NCI-H146 treated with DMSO at 0.1 percent for 48 hours (cell line): ENCODE measurements at regions not wholly inside any gene's neighbourhood (a gene's known extent, or its start where the extent isn't known, plus 50 kb on each side); places are given as distances from the start of the nearest gene placed in this dataset.

ENCODE experiments used
- DNase-seq: peaks from one replicate; lab custom pipeline; 2025; ENCODE audit not compliant: unreplicated experiment; lab: John Stamatoyannopoulos, UW

DNA sequence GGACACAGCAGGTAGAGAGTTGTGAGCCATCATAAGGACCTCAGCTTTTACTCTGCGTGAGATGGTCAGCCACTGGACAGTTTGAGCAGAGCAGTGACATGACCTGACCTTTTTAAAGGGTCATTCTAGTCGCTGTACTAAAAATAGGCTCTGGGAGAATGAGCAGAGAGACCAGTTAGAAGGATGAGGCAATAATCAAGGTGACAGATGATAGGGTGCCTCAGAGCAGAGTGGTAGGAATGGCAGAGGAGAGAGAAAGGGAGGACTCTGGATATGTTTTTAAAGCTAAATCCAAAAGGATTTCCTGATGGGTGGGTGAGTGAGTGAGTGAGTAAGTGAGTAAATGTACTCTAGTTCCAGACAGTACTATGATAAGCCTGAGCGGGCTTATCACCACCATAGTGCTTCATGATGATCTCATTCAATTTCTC lies 83.6 kb upstream of the ARHGAP5 start:
- no peak for DNase-seq

DNA sequence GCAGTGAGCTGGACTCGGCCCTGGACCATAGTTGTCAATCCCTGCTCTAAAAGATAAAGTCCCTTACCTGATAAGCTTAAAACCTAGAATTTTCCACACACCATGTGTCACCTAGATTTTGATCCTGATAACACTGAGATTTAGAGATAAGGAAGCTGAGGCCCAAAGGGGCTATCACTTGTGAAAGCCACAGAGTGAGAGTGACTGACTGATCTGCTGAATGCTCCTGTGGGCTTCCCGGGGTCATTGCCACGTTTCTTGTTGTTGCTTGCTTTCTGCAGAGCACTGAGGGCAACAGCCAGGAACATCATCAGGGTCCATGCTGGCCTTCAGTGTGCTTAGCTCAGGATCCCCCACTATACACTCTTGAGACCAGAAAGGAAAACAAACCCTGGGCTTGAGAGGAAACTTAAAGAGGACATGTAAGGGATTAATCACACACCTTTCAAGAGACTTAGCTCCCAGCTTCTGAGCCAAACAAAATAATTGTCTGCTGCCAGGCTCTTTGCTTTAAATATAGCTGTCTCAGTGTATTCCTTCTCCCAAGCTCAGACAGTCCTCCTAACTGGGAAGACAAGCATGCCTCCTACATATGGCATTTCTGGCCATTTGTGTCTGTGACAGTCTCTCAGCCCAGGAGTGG lies 82.6 kb upstream of the ARHGAP5 start:
- DNase-seq: no peak

DNA sequence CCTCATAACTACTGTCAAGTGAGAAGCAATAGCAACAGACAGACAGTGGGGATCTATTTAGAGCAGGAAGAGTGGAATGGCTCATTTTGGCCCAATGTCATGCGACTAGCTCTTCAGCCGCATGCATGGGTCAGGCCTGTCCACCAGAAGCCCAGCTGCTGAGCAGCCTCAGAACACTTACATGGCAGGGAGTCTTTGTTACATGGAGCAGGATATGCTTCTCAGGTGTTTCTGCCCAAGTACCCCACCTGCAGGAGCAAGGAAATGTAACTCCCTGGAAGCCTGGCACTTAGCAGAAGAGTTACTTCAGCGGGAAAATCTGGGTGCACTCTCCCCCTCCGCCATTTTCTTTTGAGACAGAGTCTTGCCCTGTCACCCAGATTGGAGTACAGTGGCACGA lies 73.5 kb upstream of the ARHGAP5 start:
- no peak for DNase-seq

DNA sequence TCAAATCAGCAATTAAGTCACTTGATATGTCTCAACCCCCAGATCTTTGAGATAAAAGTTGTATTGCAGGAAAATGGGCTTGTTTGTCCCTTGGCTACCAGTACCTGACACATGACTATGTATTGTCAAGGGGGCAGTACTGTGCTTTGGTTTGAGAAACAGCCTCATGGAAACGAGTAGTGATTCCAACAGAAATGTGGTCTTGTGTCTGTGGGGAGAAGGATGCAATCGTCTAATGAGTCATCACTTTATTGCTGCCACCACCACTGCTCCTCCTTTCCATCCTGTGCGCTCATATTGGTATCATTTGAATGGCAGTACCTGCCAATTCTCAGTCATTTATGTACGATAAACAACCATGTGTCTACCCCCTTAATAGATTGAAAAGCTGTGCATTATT lies 72.8 kb upstream of the ARHGAP5 start:
- no peak for DNase-seq

DNA sequence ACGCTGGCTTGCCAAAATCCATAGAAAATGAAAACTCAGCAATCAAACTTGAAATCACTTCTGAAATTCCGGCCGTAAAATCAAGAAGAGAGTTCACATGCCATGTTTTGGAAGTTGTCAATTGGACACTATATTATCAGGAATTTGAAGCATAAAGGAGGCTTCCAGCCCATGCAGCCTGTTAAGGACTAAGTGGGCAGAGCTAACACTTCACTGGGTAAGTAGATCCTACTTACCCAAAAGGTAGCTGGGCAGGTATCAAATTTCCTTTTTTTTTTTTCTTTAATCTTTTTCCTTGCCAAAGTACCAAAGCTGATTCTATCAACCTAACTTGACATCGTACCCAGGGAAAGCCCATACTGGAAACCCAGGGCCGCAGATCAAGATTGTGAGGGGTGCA lies 71.5 kb upstream of the ARHGAP5 start:
- DNase-seq: no peak

DNA sequence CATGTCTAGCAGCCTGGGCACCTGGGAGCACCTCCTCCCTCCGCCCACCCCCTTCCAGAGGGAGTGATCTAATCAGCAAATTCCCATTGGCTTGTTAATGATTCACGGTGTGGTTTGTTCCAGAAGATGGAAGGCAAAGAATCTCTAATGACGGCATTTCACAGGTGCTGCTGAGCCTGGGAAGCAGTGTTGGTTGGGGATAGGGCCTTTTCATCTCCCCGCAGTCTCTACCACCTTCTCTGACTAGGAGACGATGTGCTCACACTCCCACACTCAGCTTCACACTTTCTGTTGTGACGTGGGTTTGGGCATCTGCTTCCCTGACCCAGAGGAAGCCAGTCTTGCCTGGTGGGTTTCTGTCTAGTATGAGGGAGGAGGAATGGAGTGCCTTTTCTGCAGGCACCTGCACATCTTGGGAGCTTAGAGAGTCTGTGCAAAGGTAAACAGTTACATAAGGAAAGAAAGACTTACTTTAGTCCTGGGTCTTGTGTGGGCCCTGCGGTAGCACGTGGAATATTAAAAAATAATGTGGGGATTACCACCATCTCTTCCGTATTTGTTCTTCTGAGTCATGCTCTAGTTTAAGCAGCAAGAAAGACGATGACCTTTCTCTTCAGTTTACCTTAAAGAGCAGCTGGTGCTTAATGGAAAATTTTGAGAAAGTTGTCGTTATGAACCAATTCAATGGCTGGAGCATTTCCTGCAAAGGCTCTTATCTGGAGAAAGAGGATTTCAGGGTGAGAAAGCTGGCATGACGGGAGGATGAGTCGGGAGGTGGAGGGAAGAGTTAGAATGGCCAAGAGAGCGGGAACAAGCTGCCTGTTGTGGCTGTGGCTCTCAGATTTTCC lies 70.6 kb upstream of the ARHGAP5 start:
- DNase-seq: no peak

DNA sequence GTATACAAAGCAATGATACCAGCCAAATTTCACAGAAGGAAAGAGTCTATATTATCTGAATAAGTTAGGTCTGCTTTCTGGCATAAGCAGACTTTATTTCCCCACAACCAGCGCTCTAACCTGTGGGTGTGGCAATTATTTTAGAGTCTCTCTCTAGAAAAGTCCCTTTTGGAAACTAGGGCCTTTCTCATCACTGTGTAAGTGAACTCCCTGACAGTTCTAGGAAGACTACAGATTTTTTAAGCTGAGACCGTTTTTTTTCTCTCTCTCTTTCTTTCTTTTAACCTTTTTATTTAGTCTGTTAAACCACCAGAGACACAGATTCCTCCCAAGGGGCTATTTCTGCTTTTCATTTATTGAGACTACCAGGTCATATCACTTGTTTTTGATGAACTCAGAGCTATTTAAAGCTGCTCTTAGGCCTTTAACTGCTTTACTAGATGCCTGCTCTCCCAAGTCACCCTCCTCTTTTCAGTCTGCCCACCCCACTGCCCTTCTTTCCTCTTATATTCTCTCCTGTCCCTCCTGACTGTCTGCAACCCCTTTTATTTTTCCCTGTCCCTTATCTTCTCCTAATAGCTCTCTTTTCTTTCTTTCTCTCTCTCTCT lies 69.2 kb upstream of the ARHGAP5 start:
- DNase-seq: no peak

DNA sequence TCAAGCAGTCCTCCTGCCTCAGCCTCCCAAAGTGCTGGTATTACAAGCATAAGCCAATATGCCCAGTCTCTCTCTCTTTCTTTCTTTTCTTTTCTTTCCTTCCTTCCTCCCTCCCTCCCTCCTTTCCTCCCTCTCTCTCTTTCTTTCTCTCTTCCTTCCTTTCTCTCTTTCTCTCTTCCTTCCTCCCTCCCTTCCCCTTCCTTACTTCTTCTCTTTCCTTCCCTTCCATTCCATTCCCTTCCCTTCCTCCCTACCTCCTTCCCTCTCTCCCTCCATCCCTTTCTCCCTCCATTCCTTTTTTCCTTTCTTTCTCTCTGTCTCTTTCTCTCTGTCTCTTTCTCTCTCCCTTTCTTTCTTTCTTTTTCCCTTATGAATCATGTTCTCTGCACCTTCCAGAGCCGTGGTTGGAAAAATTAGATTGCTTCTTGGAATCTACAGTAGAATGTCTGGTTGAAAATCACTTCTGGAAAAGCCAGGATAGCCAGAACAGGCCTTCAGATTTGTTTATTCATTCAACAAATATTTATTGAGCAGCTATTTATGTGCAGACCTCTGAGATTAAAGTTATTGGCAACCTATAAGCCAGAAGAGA lies 68.4 kb upstream of the ARHGAP5 start:
- no peak for DNase-seq

DNA sequence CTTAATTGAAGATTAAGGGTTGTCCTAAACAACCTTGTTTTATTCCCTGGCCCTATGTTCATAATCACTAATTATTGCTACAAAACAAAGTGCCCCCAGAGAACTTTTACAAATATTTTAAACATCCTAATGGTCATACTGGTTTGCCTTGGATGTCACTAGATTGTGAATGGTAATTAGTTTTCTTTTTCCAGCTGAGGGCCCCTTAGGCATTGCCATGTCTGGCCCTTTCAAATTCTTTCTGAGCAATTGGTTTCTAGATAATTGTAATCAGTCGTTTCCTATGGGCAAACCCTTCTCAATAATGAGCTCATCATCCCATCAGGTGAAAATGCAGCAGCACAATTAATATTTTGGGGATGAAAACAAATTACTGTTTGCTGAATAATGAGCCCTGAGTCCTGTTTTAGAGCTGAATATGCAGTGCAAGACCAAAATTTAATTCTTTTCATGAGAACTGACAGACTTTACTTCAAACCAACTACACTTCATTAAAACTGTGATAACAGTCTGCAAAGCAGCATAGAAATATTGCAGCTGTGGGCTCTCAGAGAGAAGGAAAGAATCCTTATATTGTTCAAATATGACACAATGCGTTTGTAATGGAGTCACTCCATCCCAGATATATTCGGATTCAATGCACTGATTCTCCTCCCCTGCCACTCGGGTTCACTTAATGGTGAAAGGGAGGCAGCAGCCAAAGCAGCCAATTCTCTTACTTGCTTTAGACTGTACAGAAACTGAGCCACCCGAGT lies 67.7 kb upstream of the ARHGAP5 start:
- DNase-seq: no peak

DNA sequence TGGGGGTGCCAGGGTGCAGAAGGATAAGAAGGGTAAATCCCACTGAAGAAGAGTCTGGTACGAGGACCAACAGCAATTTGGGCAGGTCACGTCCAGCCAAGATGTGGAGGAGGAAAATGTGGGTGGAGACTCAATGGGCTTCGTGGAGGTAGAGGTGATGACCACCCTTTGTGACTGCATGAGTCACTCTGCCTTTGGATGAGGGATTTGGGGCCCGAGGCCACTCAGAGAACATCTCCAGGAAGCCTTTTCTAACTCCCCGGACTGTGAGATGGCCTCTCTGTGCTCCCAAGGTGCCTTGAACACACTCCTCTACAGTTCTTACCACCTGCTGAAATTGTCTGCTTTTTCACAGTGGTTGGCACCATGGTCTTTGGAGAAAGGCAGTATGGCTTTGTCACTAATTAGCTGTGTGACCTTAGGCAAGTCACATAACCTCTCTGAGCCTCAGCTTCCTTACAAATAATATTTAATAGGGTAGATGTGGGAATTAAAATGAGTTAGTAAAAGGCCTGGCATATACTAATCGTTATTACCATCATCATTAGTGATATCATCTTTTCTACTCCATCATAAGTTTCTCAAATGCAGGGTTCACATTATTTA lies 67.0 kb upstream of the ARHGAP5 start:
- no peak for DNase-seq

DNA sequence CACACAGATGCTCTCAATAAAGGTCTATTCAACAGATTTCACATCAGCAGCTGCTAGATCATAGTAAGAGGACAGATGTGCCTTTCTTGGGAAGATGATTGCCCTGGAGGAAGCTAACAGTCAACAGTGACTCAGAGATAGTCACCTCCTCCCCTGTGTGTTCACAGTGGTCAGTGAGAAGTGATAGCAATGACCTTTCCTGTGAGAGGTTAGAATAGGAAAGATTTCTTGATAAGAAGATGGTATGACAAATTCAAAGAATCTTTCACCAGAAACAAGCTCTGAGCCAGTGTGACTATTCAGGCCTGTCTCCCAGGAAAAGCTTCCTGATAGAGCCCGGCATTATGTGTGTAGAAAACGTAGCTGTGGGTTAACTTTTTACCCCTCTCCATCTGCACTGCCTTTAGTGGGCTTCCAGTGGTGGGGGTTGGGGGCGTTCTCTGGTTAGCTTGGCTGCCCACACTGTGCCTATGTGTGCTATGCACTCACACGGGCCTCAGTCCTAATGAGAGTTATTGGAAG lies 66.4 kb upstream of the ARHGAP5 start:
- no peak for DNase-seq

DNA sequence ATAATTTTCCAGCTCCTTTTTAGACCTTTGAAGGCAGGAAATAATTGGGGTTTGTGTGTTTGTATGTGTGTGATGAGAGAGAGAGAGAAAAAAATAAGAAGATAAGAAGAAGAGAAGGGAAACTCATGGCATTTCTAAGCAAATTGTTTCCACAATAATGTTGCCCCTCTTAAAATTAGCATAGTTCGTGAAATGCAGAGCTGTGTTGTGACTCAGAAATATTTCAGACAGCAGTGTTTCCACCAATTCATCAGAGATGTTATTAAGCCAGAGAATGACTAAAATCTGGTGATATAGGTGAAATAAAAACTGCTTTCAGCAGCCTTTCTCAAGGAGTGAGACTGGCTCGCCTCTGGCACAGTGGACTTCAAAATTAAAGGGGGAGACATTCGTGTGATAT lies 65.9 kb upstream of the ARHGAP5 start:
- no peak for DNase-seq

DNA sequence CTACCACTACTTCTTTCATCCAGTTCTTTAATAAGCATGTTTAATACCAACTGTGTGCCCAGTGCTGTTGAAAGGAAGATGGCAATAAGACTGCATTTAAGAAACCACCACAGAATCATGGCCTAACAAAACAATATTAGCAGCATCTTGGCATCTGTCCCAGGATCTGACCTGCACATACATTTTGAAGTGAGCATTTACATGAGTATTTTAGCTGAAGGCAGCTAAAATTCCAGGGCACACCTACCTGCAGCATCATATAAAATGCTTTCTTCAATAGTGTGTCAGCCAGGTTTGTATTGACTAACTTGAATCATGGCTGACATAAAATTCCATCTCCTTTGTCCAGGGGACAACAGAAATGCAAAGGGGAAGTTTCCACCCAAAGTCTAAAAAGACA lies 65.0 kb upstream of the ARHGAP5 start:
- no peak for DNase-seq

DNA sequence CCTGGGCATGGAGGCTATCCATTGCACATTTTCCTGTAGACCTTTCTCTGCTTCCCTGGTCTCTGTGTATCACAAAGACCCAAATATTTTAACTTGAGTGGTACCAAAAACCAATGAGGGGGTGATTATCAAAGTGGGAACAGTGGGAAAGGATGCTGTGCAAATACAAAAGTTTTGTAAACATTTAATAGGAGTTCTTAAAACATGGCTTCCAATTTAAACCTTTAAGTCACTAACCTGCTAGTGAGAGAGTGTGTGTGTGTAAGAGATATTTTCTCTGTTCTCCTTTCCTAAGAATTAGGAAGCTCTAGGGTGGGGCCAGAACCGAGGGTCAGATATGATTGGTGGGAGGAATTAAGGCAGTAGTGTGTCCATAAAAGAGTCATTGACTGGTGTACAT lies 64.5 kb upstream of the ARHGAP5 start:
- DNase-seq: no peak

DNA sequence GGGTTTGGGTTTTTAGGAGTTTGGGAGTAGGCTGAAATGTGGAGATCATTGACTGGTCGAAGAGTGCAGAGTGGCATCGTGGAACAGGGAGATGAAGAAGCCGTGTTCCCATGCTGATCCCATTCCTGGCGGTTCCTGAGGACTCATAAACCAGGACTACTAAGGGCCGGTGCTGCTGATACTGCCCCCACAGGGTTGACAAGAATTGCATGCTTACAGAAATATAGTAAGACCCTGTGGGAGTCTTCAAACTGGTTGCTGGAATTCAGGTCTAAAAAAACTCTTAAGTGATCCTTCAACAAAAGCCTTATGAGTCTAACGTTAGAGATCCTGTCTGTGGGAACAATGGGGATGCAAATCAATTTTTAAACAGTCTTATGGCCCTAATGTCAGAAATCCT lies 64.0 kb upstream of the ARHGAP5 start:
- no peak for DNase-seq

DNA sequence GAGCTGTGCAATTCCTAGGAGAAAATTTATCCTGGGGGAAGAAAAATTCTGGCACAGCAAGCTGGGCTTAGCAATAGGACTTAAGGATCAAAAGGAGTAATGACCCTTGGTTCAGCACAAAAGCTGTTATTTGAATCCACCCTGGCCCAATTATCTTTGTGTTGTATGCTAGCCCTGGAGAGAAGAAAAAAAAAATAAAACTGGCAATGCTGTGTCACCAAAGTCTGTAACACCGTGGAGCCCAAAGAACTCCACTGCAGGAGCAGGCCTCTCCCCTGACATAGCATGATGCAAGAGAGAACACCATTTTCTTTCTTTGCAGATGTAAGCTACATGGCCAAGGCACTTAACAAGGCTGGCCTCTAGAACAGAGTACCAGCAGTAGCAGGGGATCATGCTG lies 63.0 kb upstream of the ARHGAP5 start:
- DNase-seq: no peak

DNA sequence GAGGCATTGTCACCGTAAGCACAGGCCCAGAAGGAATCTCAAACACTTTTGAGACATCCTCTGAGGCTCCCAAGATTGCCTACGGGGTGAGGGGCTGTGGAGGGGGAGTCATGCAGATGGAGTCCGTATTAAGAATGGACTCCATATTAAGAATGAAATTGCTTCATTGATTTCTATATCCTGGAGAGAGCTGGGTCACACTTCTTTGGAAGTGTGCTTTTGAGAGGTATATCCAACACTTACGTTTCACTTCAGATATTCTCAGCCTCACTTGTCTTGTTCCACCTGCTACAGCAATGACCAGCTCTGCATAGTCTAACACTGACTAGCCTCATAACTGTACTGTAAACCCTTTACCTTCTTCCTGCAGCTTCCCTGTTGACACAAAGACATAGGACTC lies 62.6 kb upstream of the ARHGAP5 start:
- DNase-seq: no peak

DNA sequence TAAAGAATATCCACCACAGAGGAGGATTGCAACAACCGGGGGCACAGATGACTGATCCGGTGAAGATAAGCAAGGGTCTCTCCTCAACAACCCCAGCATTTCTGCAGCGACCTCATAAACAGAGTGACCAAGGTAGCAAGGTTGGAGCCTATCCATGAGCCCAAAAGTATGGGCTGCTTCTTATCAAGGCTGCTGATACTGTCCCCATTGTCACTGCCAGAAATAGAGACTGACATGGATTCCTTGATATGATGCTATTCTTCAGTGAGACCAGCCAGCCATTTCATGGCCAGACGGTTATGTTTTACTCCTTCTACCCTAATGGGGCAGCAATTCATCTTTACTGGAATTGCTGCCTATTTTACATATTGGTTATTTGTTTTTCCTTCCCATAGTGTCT lies 61.9 kb upstream of the ARHGAP5 start:
- no peak for DNase-seq

DNA sequence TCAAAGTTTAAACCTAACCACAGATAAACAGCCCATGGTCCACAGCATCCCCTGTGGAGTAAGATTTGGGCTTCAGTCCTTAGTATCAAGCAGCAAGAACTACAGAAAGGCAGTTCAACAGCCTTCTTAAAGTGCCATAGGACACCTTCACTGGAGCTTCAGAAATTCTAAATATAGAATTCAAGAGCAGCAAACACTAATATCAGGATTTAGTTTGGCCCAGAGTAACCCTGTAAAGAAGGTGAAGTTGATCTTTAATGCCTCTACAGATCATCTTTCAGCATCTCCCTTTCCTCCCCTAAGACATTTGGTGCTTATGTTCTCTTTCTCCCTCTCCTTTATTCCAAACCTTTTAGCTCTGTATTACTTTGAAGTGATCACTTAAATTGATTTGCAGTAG lies 59.5 kb upstream of the ARHGAP5 start:
- DNase-seq: no peak

DNA sequence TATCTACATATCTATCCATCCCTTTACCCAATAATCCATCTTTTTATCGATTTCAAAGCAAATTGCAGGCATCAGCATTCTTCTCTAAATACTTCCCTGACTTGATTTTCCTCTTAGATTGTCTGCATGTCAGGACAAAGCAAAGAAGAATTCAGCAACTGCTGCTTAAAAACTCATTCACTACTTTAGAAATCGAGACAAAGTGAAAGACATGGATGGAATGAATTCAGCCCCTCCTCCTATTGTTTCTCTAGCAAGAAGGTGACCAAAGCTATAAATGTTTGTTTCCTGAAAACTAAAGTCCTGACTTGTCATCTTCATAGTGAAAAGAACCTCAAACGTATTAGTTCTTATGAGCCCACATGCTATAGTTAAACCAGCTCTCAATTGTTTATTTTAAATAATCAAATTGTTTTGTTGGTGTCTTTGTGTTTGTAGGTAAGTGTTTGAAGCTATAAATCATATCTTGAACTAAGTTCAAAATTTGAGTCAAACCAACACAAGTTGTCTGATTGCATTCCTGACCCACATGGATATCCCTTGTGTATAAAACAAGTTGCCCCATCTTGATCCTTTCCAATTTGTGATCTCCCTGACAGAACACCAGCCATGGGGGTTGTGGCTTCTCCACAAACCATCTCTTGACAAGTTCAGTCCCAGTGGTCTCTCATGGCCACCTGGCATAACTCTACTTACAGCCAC lies 58.6 kb upstream of the ARHGAP5 start:
- DNase-seq: no peak
